Kidney (tissue), 13 donors: ENCODE measurements at regions not wholly inside any gene's neighbourhood (a gene's known extent, or its start where the extent isn't known, plus 50 kb on each side); places are given as distances from the start of the nearest gene placed in this dataset.

Experiments used
- DNase-seq, 5 donors: peaks; one replicate each; pipeline ENCODE4 v3.0.0-alpha.2; 2013 to 2020
- FAIRE-seq: peaks from 2 replicates; lab custom pipeline; 2012; peaks lifted over from hg19 to GRCh38; lab: Jason Lieb, UNC
- H3K27ac ChIP-seq, 2 donors: one replicate each; pipeline ENCODE4 v1.7.0; 2013; ENCODE audit warnings: low read depth in 2 of 2, low read length in 2 of 2, inconsistent platforms in 1 of 2
- H3K27me3 ChIP-seq: one replicate; pipeline ENCODE4 v1.7.1; 2013; ENCODE audit warnings: low read length, inconsistent platforms; ENCODE audit not compliant: control insufficient read depth, insufficient read depth
- H3K36me3 ChIP-seq, 3 donors: one replicate each; pipeline versions ENCODE4 v1.7.0 to v1.7.1; 2013; ENCODE audit warnings: low read length in 3 of 3, control low read depth in 1 of 3, inconsistent platforms in 1 of 3; ENCODE audit not compliant: insufficient read depth in 3 of 3, control insufficient read depth in 2 of 3
- H3K4me1 ChIP-seq, 3 donors: one replicate each; pipeline versions ENCODE4 v1.7.0 to v1.7.1; 2013; ENCODE audit warnings: low read length in 3 of 3, inconsistent platforms in 1 of 3, low read depth in 1 of 3; ENCODE audit not compliant: control insufficient read depth in 2 of 3, insufficient read depth in 2 of 3
- H3K4me3 ChIP-seq, 3 donors: one replicate each; pipeline versions ENCODE4 v1.7.0 to v1.8.1; 2013; ENCODE audit warnings: low read length in 3 of 3, control low read depth in 1 of 3, inconsistent platforms in 1 of 3
- H3K9ac ChIP-seq, 3 donors: one replicate each; pipeline versions ENCODE4 v1.7.0 to v1.7.1; 2013; ENCODE audit warnings: low read length in 3 of 3, control low read depth in 1 of 3, inconsistent platforms in 1 of 3
- H3K9me3 ChIP-seq, 3 donors: one replicate each; pipeline versions ENCODE4 v1.7.0 to v1.7.1; 2013; ENCODE audit warnings: low read length in 3 of 3, control low read depth in 1 of 3, inconsistent platforms in 1 of 3; ENCODE audit not compliant: control insufficient read depth in 2 of 3, insufficient read depth in 1 of 3
- intact Hi-C: fragments of 100-400 bp; cut with DNase I; formaldehyde crosslinking; loops from one replicate; pipeline ENCODE4 v1.11.1; 2022
- TF ChIP-seq, protein P1 (sequence below): IDR thresholded peaks from 3 replicates; pipeline ENCODE4 v1.5.1; 2012; ENCODE audit warnings: mild to moderate bottlenecking, moderate library complexity, borderline replicate concordance; ENCODE audit not compliant: insufficient read depth; ENCODE audit errors: extremely low read depth
- donor health status: control.
- donor health status: control.
- donor health status: control.
- donor health status: control.
- donor health status: control.
- donor health status: DM: yes; HTN: yes; CAD: no.
- donor health status: Normal renal cell carcinoma (clear cell type).

DNA sequence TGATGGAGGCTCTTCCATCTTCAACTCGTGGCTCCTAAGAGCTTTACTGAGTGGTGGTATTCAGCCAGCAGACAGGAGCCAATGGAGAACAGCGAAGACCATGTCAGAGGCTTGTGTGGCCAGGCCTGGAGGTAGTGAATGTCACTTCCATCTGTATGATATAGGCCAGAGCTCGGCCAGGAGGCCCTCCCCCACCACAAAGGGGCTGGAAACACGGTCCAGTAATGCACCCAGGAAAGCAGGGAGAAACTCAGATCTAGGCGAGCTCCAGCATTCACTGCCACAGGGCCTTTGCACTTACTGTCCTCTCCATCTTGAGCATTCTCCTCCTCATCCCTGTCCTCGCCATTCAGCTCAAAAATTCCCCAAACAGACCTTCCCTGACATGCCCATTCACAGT is 555.3 kb upstream of the C16orf82 start:
- FAIRE-seq (no peak), DNase-seq (no peak)
- intact Hi-C loops: no loop called here
- Histone ChIP-seq H3K9ac (no peak overlapping the region), H3K36me3 (no peaks in the 10 kb centered on the region), H3K4me1 (no peaks in the 10 kb centered on the region), H3K27ac (no peak overlapping the region), H3K9me3 (no peaks in the 10 kb centered on the region), H3K27me3 (no peaks in the 10 kb centered on the region), H3K4me3 (no peak overlapping the region)
- TF ChIP-seq, protein P1, sequence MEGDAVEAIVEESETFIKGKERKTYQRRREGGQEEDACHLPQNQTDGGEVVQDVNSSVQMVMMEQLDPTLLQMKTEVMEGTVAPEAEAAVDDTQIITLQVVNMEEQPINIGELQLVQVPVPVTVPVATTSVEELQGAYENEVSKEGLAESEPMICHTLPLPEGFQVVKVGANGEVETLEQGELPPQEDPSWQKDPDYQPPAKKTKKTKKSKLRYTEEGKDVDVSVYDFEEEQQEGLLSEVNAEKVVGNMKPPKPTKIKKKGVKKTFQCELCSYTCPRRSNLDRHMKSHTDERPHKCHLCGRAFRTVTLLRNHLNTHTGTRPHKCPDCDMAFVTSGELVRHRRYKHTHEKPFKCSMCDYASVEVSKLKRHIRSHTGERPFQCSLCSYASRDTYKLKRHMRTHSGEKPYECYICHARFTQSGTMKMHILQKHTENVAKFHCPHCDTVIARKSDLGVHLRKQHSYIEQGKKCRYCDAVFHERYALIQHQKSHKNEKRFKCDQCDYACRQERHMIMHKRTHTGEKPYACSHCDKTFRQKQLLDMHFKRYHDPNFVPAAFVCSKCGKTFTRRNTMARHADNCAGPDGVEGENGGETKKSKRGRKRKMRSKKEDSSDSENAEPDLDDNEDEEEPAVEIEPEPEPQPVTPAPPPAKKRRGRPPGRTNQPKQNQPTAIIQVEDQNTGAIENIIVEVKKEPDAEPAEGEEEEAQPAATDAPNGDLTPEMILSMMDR: no peak

DNA sequence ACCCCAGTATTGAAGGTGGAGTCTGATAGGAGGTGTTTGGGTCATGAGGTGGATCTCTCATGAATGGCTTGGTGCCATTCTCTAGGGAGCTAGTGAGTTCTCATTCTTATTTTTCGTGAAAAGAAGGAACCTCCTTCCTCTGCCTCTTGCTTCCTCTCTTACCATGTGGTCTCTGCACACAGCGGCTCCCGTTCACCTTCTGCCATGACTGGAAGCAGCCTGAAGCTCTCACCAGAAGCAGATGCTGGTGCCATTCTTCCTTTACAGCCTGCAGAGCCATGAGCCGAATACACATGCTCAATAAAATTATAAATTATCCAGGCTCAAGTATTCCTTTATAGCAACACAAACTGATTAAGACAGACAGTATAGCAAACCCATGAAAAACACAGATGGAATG is 545.1 kb upstream of the C16orf82 start:
- DNase-seq (no peak), FAIRE-seq (no peak)
- Histone ChIP-seq H3K9ac (no peak overlapping the region), H3K4me1 (no peaks in the 10 kb centered on the region), H3K27me3 (no peaks in the 10 kb centered on the region), H3K27ac (no peak overlapping the region), H3K9me3 (no peaks in the 10 kb centered on the region), H3K36me3 (no peaks in the 10 kb centered on the region), H3K4me3 (no peak overlapping the region)
- intact Hi-C loops: no loop called here
- TF ChIP-seq, protein P1: no peak

DNA sequence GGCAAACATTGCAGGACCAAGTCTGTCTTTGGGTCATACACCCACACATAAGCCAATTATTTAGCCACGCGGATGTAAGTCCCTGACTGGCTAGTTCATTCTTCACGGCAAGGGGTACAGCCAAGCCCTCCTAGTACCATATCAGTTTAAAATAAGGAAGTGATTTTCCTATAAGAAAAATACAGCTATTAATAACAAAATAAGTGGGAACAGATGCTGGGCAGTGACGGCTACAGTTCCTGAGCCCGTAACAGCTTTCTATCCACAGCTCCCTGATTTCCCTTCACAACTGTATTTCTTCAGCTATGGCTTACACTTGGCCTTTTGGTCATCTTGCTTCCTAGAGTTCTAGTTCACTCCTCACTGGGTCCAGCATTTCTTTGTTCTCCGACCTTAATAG is 542.4 kb upstream of the C16orf82 start:
- no peak overlapping the region for H3K9ac ChIP-seq
- no peaks in the 10 kb centered on the region for H3K9me3 ChIP-seq
- TF ChIP-seq, protein P1: no peak
- H3K27ac ChIP-seq: no peak overlapping the region
- H3K27me3 ChIP-seq: no peaks in the 10 kb centered on the region
- no peak overlapping the region for H3K4me3 ChIP-seq
- intact Hi-C loops: no loop called here
- DNase-seq (no peak), FAIRE-seq (no peak)
- H3K4me1 ChIP-seq: no peaks in the 10 kb centered on the region
- H3K36me3 ChIP-seq: no peaks in the 10 kb centered on the region

DNA sequence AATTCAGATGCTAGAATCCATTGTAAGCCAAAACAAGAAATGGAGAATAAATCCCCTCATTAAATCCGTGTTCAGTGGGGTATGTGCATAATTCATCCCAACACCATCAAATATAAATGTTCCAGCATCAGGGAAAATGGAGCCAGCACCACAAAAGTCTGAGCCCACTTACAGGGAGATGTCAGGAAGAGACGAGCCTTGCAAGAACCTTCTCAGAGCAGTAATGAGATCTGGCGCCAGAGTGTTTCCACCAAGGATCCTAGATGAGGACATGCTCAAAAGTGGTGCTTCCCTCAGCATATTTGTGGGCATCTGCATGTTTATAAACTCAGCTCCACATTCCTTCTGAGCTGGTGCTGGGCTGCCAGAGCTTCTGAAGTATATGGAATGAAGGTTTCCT is 541.9 kb upstream of the C16orf82 start:
- intact Hi-C loops: no loop called here
- H3K9me3 ChIP-seq: no peaks in the 10 kb centered on the region
- H3K4me1 ChIP-seq: no peaks in the 10 kb centered on the region
- no peaks in the 10 kb centered on the region for H3K36me3 ChIP-seq
- no peak for FAIRE-seq
- H3K9ac ChIP-seq: no peak overlapping the region
- DNase-seq: no peak
- TF ChIP-seq, protein P1: no peak
- H3K27me3 ChIP-seq: no peaks in the 10 kb centered on the region
- no peak overlapping the region for H3K4me3 ChIP-seq
- H3K27ac ChIP-seq: no peak overlapping the region
